ENCODE measurements at regions not wholly inside any gene's neighbourhood (a gene's known extent, or its start where the extent isn't known, plus 50 kb on each side); places are given as distances from the start of the nearest gene placed in this dataset.

- DNase-seq (ENCODE audit: extremely low read depth, low read depth) = no peak
- no peak overlapping the region for H3K4me3 ChIP-seq (replicated peaks; ENCODE audit: low read depth, low read length)
- no peak for TF ChIP-seq CTCF (IDR thresholded peaks at IDR 0.05; ENCODE audit: low read depth, low read length, missing control alignments)
Observed at GRCh38 chr12:124224535-124225110, 70.3 kb upstream of the RFLNA start.

- H3K4me3 ChIP-seq (replicated peaks; ENCODE audit: low read depth, low read length) = no peak overlapping the region
- no peak for TF ChIP-seq CTCF (IDR thresholded peaks at IDR 0.05; ENCODE audit: low read depth, low read length, missing control alignments)
- no peak for DNase-seq (ENCODE audit: extremely low read depth, low read depth)
Observed at GRCh38 chr12:124225730-124226129, 69.2 kb upstream of the RFLNA start.

GRCh38 chr12:124227951-124228711, 66.8 kb upstream of the RFLNA start:
- no peak for DNase-seq (ENCODE audit: extremely low read depth, low read depth)
- no peak overlapping the region for H3K4me3 ChIP-seq (replicated peaks; ENCODE audit: low read depth, low read length)
- TF ChIP-seq CTCF (IDR thresholded peaks at IDR 0.05; ENCODE audit: low read depth, low read length, missing control alignments) = no peak

GRCh38 chr12:124229520-124229919, 65.4 kb upstream of the RFLNA start:
- TF ChIP-seq CTCF (IDR thresholded peaks at IDR 0.05; ENCODE audit: low read depth, low read length, missing control alignments) = no peak
- no peak for DNase-seq (ENCODE audit: extremely low read depth, low read depth)
- H3K4me3 ChIP-seq (replicated peaks; ENCODE audit: low read depth, low read length) = no peak overlapping the region

- no peak for DNase-seq (ENCODE audit: extremely low read depth, low read depth)
- no peak overlapping the region for H3K4me3 ChIP-seq (replicated peaks; ENCODE audit: low read depth, low read length)
- no peak for TF ChIP-seq CTCF (IDR thresholded peaks at IDR 0.05; ENCODE audit: low read depth, low read length, missing control alignments)
Observed at GRCh38 chr12:124230117-124230757, 64.7 kb upstream of the RFLNA start.

GRCh38 chr12:124230789-124231188, 64.1 kb upstream of the RFLNA start:
- no peak for TF ChIP-seq CTCF (IDR thresholded peaks at IDR 0.05; ENCODE audit: low read depth, low read length, missing control alignments)
- DNase-seq (ENCODE audit: extremely low read depth, low read depth) = no peak
- no peak overlapping the region for H3K4me3 ChIP-seq (replicated peaks; ENCODE audit: low read depth, low read length)

Measured in HFF-Myc (cell line).